COLO668 (cell line): ENCODE measurements at regions not wholly inside any gene's neighbourhood (a gene's known extent, or its start where the extent isn't known, plus 50 kb on each side); places are given as distances from the start of the nearest gene placed in this dataset.
"Not testable (repeated sequence)": the region's sequence is repeated elsewhere in the genome, so short reads cannot be mapped to it uniquely, and the experiment has no call there.

Experiments used
- DNase-seq: peaks from one replicate; lab custom pipeline; 2025; ENCODE audit not compliant: unreplicated experiment; lab: John Stamatoyannopoulos, UW

DNA sequence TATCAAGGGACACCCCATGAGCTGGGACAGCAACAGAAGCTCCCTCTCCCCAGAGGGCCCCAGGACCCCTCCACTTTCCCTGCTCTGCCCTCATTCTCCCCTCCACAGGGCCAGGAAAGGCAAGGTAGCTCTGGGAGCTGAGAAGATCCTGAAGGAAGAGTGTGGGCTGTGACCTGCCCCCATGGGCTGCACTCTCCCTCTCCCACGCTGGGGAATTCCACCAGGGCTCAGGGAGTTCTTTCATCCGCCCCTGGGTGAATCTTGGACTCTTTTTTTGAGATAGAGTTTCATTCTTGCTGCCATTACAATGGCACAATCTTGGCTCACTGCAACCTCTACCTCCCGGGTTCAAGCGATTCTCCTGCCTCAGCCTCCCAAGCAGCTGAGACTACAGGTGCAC, 73.8 kb downstream of the C9orf50 start:
- DNase-seq = no peak

DNA sequence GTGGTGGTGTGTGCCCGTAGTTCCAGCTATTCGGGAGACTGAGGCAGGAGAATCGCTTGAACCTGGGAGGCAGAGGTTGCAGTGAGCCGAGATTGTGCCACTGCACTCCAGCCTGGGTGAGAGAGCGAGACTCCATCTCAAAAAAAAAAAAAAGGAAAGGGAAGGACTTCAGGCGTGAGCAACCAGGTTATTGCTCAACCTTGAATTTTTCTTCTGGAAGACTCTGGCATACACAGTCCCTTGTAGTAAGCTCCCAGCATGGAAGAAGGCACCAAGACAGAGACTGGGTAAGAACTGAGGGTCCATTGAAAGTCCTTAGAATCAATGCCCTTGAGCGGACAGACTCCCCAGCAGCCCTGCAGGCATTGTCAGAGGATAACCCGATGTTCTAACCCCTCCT, 75.0 kb downstream of the C9orf50 start:
- DNase-seq = not testable (repeated sequence)

DNA sequence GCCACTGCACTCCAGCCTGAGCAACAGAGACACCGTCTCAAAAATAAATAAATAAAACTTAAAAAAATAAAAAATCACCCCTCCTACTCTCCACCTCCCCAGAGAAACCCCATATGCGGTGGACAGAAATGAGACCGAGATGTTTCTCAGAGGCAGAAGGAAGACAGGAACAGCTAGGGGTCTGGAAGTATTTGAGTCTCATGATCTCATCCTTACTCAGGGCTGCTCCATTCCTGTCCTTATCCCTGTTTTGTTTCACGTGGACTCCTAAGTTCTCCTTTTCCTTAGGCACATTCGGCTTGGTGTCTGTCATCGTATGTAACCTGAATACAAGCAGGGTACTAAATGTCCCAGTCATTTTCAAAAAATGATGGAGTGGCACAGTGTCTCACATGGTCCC, 76.1 kb downstream of the C9orf50 start:
- no peak for DNase-seq

DNA sequence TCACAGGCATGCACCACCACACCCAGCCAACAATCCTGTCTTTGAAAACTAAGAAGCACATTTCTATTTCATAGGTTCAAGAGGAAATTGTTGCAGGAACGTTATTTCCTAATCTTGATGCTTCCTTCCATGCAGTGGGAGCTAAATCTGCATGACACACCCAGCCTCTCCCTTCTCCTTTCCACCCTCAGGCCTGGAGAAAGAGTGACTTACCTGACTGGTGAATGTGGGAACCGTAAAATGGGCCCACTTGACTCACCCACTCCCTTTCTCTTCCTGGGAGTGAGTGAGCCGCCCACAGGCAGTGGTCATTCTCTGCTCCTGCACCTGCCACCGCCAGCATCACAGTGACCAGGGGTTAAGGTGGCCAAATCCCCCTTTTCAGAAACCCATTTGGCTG, 78.2 kb downstream of the C9orf50 start:
- no peak for DNase-seq

DNA sequence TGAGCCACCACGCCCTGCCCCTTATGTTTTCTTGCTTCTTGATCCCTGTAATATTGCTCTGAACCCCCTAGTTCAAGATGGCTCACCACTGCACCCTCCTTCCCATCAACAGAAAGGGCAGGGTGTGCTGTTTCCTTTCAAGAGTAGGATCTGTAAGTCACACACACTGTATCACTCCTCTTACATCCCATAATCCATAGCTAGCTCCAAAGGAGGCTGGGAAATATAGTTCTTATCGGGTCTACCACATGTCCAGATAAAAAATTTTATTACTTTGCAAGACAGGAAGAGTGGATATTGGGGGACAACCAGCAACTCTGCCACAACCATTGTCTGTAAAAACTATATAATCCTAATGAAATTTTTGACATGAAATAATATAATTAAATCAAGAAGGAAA, 79.6 kb downstream of the C9orf50 start:
- no peak for DNase-seq

DNA sequence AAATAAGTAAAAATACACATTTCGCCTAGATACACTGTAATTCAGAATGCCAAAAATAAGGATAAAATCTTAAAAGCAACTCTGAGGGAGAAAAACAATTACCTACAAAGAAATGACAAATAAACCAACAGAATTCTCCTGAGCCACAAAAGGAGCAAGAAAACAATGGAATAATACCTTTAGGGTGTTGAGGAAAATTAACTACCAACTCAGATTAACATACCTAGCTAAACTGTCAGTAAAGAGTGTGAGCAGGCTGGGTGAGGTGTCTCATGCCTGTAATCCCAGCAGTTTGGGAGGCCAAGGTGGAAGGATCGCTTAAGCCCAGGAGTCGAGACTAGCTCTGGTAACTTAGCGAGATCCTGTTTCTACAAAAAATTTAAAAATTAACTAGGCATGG, 81.5 kb downstream of the C9orf50 start:
- no peak for DNase-seq

DNA sequence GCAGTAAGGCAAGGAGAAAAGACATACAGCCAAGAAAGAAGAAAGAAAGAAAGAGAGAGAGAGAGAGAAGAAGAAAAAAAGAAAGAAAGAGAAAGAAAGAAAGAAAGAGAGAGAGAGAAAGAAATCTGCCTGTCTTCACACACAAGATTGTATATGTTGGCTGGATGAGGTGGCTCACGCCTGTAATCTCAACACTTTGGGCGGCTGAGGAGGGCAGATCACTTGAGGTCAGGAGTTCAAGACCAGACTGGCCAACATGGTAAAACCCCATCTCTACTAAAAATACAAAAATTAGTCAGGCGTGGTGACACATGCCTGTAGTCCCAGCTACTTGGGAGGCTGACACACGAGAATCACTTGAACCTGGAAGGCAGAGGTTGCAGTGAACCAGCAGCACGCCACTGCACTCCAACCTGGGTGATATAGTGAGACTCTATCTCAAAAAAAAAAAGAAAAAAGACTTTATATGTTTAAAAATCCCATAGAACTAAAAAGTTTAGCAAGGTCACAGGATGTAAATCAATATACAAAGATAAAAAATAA, 89.0 kb downstream of the C9orf50 start:
- not testable (repeated sequence) for DNase-seq

DNA sequence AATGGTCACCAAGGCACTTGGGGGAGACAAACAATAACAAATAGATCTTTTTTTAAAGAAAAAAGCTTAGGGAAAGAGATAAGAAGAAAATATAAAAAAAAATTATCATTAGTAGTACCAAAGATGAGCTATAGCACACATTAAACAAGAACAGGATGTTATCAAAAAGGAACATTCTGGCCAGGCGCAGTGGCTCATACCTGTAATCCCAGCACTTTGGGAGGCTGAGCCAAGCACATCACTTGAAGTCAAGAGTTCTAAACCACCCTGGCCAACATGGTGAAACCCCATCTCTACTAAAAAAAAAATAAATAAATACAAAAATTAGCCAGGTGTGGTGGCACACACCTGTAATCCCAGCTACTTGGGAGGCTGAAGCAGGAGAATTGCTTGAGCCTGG, 92.9 kb downstream of the C9orf50 start:
- not testable (repeated sequence) for DNase-seq

DNA sequence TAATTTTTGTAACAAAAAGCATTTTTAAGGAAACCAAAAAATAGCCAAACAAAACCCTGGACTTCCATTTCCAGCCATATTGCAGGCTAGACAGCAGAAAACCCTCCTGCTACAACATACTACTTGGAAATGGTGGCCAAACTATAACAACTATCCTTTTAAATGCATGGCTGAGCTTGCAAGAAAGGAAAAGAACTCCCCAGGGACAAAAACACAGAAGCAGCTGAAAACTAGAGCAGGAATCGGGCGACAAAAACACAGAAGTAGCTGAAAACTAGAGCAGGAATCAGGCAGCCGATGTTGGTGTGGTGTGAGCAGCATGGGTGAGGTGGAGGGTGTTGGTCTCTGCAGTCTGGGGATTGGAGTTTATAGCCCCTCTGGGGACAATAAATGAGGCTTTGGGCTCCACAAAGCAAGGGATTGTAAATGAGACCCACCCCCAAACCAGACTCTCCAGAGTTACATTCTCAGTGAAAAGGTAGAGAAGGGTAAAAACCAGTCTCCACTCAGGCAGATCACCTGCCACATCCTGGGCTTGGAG, 95.2 kb downstream of the C9orf50 start:
- no peak for DNase-seq

DNA sequence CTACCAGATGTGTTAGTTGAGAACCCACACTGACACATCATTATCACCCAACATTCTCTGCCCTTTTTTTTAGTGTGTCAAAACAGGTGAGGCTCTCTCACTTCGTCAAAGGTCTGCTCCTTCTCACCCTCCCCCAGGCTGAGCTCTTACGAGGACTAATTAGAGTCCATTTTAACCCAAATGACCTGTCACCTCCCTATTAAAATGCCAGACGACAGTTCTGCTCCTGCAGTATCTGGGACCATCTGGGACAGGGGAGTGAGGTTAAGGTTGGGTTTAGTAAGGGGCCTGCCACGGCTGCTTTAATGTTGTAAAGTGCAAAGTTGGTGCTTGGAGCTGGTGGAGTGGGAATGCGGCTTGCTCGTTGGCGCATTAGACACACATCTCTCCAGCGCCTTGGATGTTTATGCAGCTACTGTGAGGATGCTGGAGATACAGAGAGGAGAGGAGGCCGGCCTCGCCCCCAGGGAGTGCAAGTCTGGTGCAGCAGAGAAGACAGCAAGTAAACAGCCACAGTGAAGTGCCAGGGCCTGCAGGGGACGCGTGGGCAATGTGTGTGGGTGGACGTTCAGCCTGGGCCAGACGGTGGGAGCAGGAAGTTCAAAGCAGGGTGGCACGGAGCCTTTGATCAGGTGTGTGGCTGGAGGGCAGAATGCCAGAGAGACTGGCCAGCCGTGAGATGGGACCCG, 96.2 kb downstream of the C9orf50 start:
- DNase-seq = no peak

DNA sequence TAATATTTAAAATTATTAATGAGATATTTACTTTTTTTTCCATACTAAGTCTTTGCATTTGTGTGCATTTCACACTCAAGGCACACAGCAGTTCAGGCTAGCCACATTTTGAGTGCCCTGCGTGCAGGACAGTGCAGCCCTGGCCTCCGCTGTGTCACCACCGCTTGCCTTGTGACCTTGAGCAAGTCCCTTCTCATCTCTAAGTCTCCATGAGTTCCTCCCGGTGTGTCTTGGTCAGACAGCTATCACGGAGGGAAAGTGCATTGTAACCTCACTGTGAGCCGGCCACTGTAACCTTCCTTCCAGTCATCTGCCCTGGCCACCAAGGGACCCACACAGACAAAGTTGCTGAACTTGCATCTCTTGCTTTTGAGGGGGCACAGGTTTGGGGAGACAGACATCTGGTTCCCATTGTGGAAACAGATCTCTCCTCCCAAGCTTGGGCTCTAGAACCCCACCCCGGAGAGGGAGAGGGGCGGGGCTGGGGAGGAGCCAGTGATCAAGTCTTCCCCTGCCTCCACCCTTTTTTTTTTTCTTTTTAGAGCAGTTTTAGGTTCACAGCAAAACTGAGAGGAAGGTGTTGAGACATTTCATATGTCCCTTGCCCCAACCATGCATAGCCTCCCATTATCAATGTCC, 96.8 kb downstream of the C9orf50 start:
- no peak for DNase-seq

DNA sequence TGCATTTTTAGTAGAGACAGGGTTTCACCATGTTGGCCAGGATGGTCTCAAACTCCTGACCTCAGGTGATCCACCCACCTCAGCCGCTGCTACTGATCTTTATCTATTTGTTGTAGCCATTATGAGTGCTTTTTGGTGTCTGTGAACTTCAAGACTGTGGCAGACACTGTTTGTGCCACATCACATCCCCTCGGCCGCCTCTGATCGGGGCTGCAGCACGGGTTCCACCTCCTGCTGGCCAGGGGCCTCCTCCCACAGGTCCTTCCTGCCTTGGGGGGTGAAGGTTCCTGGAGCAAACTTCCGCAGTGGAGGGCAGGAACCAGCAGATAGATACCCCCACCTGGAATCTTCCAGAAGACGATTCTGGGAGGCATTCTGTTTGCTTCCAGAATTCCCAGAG, 98.5 kb downstream of the C9orf50 start:
- DNase-seq = no peak

DNA sequence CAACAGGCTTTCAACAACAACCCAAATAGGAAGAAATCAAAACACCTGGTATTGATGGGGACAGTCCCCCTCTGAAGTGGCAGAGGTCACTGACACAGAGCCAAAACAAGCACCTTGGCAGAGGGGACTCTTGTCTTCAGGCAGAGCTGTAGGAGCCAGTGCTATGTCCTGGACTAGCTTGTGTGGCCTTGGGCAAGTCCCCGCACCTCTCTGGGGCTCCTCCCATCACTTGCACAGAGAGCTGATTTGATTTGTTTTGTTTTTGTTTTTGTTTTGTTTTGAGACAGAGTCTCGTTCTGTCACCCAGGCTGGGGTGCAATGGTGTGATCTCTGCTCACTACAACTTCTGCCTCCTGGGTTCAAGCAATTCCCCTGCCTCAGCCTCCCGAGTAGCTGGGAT, 100.8 kb downstream of the C9orf50 start:
- DNase-seq = no peak

DNA sequence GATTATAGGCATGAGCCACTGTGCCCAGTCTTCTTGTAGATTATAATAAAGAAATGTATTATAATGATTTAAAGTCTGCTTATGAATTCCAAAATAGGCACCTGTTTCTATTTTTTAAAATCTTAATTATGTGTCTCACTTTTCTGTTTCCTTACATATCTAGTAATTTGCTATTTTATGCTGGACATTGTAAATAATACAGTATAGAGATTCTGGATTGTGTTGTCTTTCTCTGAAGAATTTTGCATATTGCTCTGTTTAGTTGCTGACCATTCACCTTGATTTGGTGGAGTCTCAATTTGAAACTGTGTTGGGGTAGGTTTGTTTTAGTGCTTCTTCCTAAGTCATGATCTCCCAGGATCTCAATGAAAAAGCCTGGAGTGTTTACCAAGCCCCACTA, 102.8 kb downstream of the C9orf50 start:
- DNase-seq = no peak

DNA sequence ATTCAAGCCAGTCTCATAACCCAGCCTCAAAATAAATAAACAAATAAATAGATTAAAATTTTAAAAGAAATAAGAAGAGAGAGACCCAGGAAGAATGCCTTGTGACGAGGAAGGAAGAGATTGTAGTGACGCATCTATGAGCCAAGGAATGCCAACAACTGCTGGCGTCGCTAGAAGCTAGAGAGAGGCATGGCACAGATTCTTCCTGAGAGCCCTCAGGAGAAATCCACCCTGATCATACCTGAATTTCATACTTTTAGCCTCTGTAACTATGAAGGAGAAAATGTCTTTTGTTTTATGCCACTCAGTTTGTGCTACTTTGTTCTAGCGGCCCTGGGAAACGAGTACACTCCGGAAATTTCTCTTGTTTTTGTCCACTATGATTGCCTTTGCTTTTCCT, 103.9 kb downstream of the C9orf50 start:
- no peak for DNase-seq

DNA sequence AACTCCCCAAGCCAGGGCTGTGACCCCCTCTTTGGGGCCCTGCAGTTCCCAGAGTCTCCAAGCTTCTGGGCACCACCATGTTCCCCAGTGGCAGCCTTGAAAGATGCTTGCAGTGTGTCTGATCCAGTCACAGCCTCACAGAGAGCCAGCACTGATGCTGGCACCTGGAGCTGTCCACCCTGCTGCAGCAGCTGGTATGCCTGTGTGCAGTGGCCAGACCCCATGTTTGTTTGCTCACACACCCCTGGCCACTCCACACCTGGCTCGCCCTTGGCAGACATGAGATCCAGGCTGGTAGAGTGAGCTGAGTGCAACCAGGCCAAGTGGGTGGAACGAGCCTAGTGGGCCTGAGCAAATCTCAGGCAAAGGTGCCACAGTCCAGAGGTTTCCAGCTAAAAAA, 106.0 kb downstream of the C9orf50 start:
- no peak for DNase-seq

DNA sequence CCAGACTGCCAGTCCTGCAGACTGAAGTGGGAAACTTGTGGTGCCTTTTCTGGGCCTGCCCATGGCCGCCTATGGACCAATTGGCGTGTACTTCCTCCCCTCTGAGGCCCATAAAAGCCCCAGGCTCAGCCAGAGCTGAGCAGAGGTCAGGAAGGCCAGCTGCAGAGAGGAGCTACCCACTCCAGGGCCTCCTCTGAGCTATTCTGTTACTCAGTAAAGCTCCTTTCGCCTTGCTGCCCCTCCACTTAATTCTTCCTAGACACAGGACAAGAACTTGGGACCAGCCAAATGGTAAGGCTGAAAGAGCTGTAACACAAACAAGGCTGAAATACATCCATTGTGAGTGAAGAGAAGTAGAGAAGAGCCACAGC, 106.4 kb downstream of the C9orf50 start:
- DNase-seq = no peak

DNA sequence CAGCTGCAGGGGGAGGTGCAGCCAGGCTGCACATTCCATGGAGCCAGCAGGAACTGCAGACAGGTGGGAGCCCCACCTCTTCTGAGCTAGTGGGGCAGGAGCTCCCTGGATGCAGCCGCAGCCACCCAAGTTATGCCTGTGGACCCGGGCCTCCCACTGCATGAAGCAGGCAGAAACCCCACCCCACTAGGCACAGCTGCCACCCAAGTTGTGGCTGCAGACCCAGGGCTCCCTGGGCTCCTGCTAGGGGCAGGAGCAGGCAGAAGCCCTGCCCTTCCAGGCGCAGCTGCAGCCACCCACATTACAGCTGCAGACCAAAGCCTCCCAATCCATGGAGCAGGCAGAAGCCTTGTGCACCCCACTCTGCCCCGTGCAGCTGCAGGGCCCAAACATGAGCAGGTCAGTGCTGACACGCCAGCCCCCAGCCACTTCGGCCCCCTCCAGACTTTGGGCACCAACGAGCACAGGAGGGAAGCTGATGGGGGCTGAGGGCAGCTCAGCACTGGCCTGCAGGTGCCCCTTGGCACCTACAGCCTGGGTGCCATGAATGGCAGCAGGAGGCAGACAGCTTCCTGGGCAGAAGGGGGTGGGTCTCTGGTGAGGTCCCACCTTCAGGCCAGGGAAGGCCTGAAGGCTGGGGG, 106.9 kb downstream of the C9orf50 start:
- DNase-seq = no peak

DNA sequence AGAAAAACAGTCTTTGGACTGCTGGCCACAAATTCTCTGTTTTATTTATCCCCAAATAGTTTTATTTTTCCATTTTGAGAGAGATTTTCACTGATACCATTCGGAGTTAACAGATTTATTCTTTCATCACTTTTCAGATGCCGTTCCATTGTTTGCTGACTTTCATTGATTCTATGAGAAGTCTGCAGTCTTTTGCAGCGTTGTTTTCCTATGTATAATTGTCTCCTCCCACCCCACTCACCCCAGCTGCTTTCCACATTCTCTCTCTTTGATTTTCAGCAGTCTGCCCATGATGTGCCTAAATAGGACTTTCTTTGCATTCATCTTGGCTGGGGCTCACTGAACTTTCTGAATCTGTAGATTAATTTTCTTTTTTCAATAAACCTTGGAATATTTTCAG, 107.6 kb downstream of the C9orf50 start:
- no peak for DNase-seq

DNA sequence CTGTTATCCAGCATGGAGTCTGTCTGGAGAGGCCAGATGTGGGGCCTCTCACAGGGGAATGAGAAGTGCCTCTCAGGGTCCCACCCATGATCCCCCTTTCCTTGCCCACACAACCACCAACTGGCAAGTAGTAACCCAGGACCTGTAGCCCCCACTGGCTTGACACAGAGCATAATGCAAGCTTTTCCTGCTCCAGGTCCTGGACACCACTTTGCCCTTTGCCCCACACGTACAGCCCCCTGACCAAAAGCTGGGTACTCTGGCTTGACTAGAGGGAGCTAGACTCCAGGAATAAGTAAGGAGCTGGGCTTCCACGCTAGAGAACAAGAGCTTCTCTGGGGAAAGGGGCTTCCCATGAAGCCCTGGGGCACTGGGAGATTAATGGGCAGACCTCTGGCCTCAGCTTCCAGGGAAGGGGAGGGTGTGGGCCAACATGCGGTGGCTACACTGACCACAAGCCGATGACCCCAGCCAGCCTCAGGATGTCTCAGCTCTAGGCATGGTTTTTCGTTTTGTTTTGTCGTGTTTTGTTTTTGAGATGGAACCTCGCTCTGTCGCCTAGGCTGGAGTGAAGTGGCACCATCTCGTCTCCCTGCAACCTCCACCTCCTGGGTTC, 109.5 kb downstream of the C9orf50 start:
- DNase-seq = no peak

DNA sequence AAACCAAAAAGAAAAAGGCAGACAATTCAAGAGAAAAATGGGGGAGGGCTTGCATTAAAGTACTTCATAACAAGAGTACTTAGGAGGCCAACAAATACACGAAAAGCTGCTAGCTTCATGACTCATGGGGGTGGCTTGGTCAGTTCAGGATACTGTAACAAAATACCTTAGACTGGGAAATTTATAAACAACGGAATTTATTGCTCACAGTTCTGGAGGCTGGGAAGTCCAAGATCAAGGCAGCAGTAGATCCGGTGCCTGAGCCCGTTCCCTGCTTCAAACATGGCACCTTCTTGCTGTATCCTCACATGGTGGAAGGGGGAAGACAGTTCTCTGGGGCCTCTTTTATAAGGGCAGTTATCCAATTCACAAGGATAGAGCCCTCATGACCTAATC, 111.4 kb downstream of the C9orf50 start:
- no peak for DNase-seq

DNA sequence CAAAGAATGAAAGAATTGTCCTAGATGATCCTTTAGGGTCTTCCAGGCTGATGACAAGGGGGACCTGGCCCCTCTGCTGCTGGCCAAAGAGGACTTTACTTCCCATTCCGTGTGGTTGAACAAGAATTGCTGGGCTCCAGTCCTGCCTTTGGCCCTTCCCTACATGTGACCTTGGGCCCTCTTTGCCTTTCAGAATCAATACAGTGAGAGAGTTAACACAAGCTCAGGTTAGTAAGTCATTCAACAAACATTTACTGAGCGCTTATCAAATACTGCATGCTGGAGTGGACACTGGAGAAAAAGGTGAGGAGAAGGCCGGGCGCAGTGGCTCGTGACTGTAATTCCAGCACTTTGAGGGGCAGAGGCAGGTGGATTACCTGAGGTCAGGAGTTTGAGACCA, 113.1 kb downstream of the C9orf50 start:
- DNase-seq = no peak
